Neural crest cell (in vitro differentiated cells): ENCODE measurements at regions not wholly inside any gene's neighbourhood (a gene's known extent, or its start where the extent isn't known, plus 50 kb on each side); places are given as distances from the start of the nearest gene placed in this dataset.

ENCODE experiments used
- DNase-seq: peaks from one replicate; pipeline ENCODE4 v3.0.0; 2021; ENCODE audit warnings: low read depth, mixed read lengths, low spot score
- H3K27ac Mint-ChIP-seq: one replicate; pipeline ENCODE4 v1.8.0; 2021; ENCODE audit warnings: mild to moderate bottlenecking, mixed read lengths; ENCODE audit not compliant: unreplicated experiment
- H3K27me3 Mint-ChIP-seq: 2 replicates; pipeline ENCODE4 v1.8.0; 2021; ENCODE audit warnings: low read depth, mild to moderate bottlenecking, mixed read lengths
- H3K36me3 Mint-ChIP-seq: 2 replicates; pipeline ENCODE4 v1.8.0; 2021; ENCODE audit warnings: low read depth, mild to moderate bottlenecking, mixed read lengths
- H3K4me1 Mint-ChIP-seq: 2 replicates; pipeline ENCODE4 v1.8.0; 2021; ENCODE audit warnings: mixed read lengths
- H3K4me3 Mint-ChIP-seq: one replicate; pipeline ENCODE4 v1.8.0; 2021; ENCODE audit warnings: mild to moderate bottlenecking, mixed read lengths
- H3K9me3 Mint-ChIP-seq: 2 replicates; pipeline ENCODE4 v1.8.0; 2021; ENCODE audit warnings: mixed read lengths
- CTCF ChIP-seq: fragments of 200-600 bp; sonication (generic); conservative IDR thresholded peaks from 2 replicates; pipeline ENCODE4 v1.5.0; 2021; ENCODE audit warnings: antibody characterized with exemption, mild to moderate bottlenecking

GRCh38 chr13:86692291-86692690 is 893.1 kb upstream of the SLITRK6 start:
- H3K4me1 Mint-ChIP-seq: no peaks in the 10 kb centered on the region
- H3K27me3 Mint-ChIP-seq: no peaks in the 10 kb centered on the region
- peaks cover 13% of the 10 kb centered on the region for H3K9me3 Mint-ChIP-seq
- no peak overlapping the region for H3K27ac Mint-ChIP-seq
- H3K4me3 Mint-ChIP-seq: no peak overlapping the region
- peaks cover 2% of the 10 kb centered on the region for H3K36me3 Mint-ChIP-seq
- no peak for TF ChIP-seq CTCF
- DNase-seq: no peak

- Mint-ChIP-seq H3K36me3 (no peaks in the 10 kb centered on the region), H3K4me3 (no peak overlapping the region), H3K9me3 (no peaks in the 10 kb centered on the region), H3K27ac (no peak overlapping the region), H3K27me3 (no peaks in the 10 kb centered on the region), H3K4me1 (no peaks in the 10 kb centered on the region)
- no peak for DNase-seq
- TF ChIP-seq CTCF: no peak
Observed at GRCh38 chr13:86710013-86710412, 910.8 kb upstream of the SLITRK6 start.

- Mint-ChIP-seq H3K9me3 (no peaks in the 10 kb centered on the region), H3K4me1 (no peaks in the 10 kb centered on the region), H3K27me3 (no peaks in the 10 kb centered on the region), H3K4me3 (no peak overlapping the region), H3K27ac (no peak overlapping the region), H3K36me3 (no peaks in the 10 kb centered on the region)
- no peak for DNase-seq
- TF ChIP-seq CTCF: no peak
Observed at GRCh38 chr13:86710896-86711295, 911.7 kb upstream of the SLITRK6 start.

GRCh38 chr13:86714495-86714894 is 915.3 kb upstream of the SLITRK6 start:
- Mint-ChIP-seq H3K36me3 (no peaks in the 10 kb centered on the region), H3K4me3 (no peak overlapping the region), H3K27ac (no peak overlapping the region), H3K9me3 (no peaks in the 10 kb centered on the region), H3K27me3 (no peaks in the 10 kb centered on the region), H3K4me1 (no peaks in the 10 kb centered on the region)
- no peak for TF ChIP-seq CTCF
- DNase-seq: no peak

- TF ChIP-seq CTCF: no peak
- no peaks in the 10 kb centered on the region for H3K27me3 Mint-ChIP-seq
- no peaks in the 10 kb centered on the region for H3K9me3 Mint-ChIP-seq
- no peak for DNase-seq
- no peak overlapping the region for H3K4me3 Mint-ChIP-seq
- no peak overlapping the region for H3K27ac Mint-ChIP-seq
- no peaks in the 10 kb centered on the region for H3K4me1 Mint-ChIP-seq
- no peaks in the 10 kb centered on the region for H3K36me3 Mint-ChIP-seq
Observed at GRCh38 chr13:86725105-86725504, 925.9 kb upstream of the SLITRK6 start.

GRCh38 chr13:86729206-86729605 is 930.0 kb upstream of the SLITRK6 start:
- TF ChIP-seq CTCF: no peak
- Mint-ChIP-seq H3K9me3 (peaks cover 13% of the 10 kb centered on the region), H3K4me3 (no peak overlapping the region), H3K27ac (no peak overlapping the region), H3K36me3 (peaks cover 7% of the 10 kb centered on the region), H3K27me3 (no peaks in the 10 kb centered on the region), H3K4me1 (no peaks in the 10 kb centered on the region)
- DNase-seq: no peak
